B cell (primary cell): ENCODE measurements at regions not wholly inside any gene's neighbourhood (a gene's known extent, or its start where the extent isn't known, plus 50 kb on each side); places are given as distances from the start of the nearest gene placed in this dataset.

Source experiments
- EZH2 ChIP-seq: IDR thresholded peaks from 2 replicates; pipeline ENCODE4 v1.6.1; 2012; ENCODE audit warnings: borderline replicate concordance, low read depth, mild to moderate bottlenecking, moderate library complexity, low read length; ENCODE audit not compliant: insufficient read depth, poor library complexity, severe bottlenecking
- TF ChIP-seq, protein P1 (sequence below): fragments of 200-600 bp; IDR thresholded peaks from one replicate; pipeline ENCODE4 v1.8.0; 2022; ENCODE audit warnings: antibody characterized with exemption, mild to moderate bottlenecking

- TF ChIP-seq, protein P1, sequence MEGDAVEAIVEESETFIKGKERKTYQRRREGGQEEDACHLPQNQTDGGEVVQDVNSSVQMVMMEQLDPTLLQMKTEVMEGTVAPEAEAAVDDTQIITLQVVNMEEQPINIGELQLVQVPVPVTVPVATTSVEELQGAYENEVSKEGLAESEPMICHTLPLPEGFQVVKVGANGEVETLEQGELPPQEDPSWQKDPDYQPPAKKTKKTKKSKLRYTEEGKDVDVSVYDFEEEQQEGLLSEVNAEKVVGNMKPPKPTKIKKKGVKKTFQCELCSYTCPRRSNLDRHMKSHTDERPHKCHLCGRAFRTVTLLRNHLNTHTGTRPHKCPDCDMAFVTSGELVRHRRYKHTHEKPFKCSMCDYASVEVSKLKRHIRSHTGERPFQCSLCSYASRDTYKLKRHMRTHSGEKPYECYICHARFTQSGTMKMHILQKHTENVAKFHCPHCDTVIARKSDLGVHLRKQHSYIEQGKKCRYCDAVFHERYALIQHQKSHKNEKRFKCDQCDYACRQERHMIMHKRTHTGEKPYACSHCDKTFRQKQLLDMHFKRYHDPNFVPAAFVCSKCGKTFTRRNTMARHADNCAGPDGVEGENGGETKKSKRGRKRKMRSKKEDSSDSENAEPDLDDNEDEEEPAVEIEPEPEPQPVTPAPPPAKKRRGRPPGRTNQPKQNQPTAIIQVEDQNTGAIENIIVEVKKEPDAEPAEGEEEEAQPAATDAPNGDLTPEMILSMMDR, result no peak
- no peak for TF ChIP-seq EZH2
Observed at GRCh38 chr6:82111114-82111513, 136.4 kb downstream of the IBTK start.
